ENCODE measurements at regions not wholly inside any gene's neighbourhood (a gene's known extent, or its start where the extent isn't known, plus 50 kb on each side); places are given as distances from the start of the nearest gene placed in this dataset.

DNA sequence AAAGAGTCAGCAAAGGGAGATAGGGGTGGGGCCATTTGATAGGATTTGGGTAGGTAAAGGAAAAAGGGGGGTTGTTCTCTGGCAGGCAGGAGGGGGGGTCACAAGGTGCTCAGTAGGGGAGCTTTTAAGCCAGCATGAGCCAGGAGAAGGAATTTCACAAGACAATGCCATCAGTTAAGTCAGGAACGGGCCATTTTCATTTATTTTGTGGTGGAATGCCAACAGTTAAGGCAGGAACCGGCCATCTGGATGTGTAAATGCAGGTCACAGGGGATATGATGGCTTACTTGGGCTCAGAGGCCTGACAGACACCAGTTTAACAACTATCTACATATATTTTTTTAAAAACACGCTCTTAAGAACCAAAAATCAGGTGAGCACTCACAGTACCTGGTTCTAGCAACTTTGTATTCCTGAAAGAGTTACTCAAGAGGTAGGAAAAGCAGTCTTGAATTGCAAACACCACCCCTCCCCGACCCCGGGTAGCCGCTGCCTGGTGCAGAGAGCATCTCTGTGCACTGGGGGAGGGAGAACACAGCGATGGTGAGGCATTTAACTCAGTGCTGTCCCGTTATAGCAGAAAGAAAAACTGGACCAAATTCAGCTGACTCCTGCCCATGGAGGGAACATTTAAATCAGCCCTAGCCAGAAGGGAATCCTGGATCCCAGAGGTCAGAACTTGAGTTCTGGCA, 414.5 kb upstream of the KLHL29 start:
- TF ChIP-seq, protein P1, sequence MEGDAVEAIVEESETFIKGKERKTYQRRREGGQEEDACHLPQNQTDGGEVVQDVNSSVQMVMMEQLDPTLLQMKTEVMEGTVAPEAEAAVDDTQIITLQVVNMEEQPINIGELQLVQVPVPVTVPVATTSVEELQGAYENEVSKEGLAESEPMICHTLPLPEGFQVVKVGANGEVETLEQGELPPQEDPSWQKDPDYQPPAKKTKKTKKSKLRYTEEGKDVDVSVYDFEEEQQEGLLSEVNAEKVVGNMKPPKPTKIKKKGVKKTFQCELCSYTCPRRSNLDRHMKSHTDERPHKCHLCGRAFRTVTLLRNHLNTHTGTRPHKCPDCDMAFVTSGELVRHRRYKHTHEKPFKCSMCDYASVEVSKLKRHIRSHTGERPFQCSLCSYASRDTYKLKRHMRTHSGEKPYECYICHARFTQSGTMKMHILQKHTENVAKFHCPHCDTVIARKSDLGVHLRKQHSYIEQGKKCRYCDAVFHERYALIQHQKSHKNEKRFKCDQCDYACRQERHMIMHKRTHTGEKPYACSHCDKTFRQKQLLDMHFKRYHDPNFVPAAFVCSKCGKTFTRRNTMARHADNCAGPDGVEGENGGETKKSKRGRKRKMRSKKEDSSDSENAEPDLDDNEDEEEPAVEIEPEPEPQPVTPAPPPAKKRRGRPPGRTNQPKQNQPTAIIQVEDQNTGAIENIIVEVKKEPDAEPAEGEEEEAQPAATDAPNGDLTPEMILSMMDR (IDR thresholded peaks at IDR 0.05; ENCODE audit: low read depth, low read length) = no peak
- no peak for TF ChIP-seq EZH2phosphoT487 (IDR thresholded peaks at IDR 0.05; ENCODE audit: low read depth)
